Activated B cell treated with CpG ODN at 0.5 μM for 24 hours (primary cell): ENCODE measurements at regions not wholly inside any gene's neighbourhood (a gene's known extent, or its start where the extent isn't known, plus 50 kb on each side); places are given as distances from the start of the nearest gene placed in this dataset.

Experiments
- ATAC-seq: fragments of 200-7000 bp; cut with Tn5 transposase; one replicate; pipeline ENCODE4 v1.10.0; 2021; ENCODE audit warnings: low read depth, mild to moderate bottlenecking, moderate library complexity
- CTCF ChIA-PET: fragments of 350-600 bp; sonication (Branson Sonifier 250); formaldehyde crosslinking; loops from one replicate; lab custom pipeline; 2021; ENCODE audit warnings: antibody characterized with exemption; lab: Charles Lee
- POLR2A ChIA-PET: fragments of 350-600 bp; sonication (Branson Sonifier 250); formaldehyde crosslinking; loops from one replicate; lab custom pipeline; 2021; ENCODE audit warnings: antibody characterized with exemption; lab: Charles Lee
- DNase-seq: peaks from one replicate; pipeline ENCODE4 v3.0.0; 2022
- H3K27ac Mint-ChIP-seq: one replicate; pipeline ENCODE4 v1.8.0; 2020; ENCODE audit warnings: mixed read lengths
- H3K27me3 Mint-ChIP-seq: one replicate; pipeline ENCODE4 v1.8.0; 2021; ENCODE audit warnings: mixed read lengths
- H3K36me3 Mint-ChIP-seq: one replicate; pipeline ENCODE4 v1.8.0; 2021; ENCODE audit warnings: low read depth, mixed read lengths
- H3K4me1 Mint-ChIP-seq: one replicate; pipeline ENCODE4 v1.8.0; 2021; ENCODE audit warnings: mixed read lengths
- H3K4me3 Mint-ChIP-seq: one replicate; pipeline ENCODE4 v1.8.0; 2020; ENCODE audit warnings: mild to moderate bottlenecking, mixed read lengths
- H3K9me3 Mint-ChIP-seq: one replicate; pipeline ENCODE4 v1.8.0; 2020; ENCODE audit warnings: mixed read lengths
- intact Hi-C: fragments of 100-400 bp; cut with micrococcal nuclease; formaldehyde crosslinking; loops from one replicate; pipeline ENCODE4 v1.15.1; 2024
- TF ChIP-seq, protein P1 (sequence below): fragments of 200-600 bp; IDR thresholded peaks from one replicate; pipeline ENCODE4 v1.8.0; 2022; ENCODE audit warnings: antibody characterized with exemption, mild to moderate bottlenecking

DNA sequence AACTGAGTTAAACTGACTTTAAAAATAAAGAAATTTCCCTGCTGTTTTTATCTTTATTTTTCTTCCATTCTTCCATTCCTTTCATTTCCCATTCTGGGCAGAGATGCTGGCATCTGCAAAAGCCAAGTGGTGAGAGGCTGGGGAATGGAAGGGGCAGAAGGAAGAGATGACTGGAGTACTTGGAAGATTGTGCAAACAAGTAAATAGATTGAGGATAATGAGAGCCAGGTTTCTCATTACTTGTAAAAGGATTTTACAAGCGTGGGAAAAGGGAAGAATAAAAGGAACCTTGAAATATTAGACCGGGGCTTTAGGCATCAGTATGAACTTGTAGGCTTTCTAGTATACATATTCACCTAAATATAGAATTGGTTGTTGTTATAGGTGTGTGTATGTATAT, 341.2 kb downstream of the CAAP1 start:
- TF ChIP-seq, protein P1, sequence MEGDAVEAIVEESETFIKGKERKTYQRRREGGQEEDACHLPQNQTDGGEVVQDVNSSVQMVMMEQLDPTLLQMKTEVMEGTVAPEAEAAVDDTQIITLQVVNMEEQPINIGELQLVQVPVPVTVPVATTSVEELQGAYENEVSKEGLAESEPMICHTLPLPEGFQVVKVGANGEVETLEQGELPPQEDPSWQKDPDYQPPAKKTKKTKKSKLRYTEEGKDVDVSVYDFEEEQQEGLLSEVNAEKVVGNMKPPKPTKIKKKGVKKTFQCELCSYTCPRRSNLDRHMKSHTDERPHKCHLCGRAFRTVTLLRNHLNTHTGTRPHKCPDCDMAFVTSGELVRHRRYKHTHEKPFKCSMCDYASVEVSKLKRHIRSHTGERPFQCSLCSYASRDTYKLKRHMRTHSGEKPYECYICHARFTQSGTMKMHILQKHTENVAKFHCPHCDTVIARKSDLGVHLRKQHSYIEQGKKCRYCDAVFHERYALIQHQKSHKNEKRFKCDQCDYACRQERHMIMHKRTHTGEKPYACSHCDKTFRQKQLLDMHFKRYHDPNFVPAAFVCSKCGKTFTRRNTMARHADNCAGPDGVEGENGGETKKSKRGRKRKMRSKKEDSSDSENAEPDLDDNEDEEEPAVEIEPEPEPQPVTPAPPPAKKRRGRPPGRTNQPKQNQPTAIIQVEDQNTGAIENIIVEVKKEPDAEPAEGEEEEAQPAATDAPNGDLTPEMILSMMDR = no peak
- intact Hi-C loops = no loop called here
- no peaks in the 10 kb centered on the region for H3K36me3 Mint-ChIP-seq
- H3K27me3 Mint-ChIP-seq = no peaks in the 10 kb centered on the region
- ATAC-seq = no peak
- ChIA-PET CTCF (no interaction called here), POLR2A (no interaction called here)
- no peaks in the 10 kb centered on the region for H3K4me1 Mint-ChIP-seq
- H3K27ac Mint-ChIP-seq = no peak overlapping the region
- H3K9me3 Mint-ChIP-seq = peaks cover 5% of the 10 kb centered on the region
- no peak for DNase-seq
- H3K4me3 Mint-ChIP-seq = no peak overlapping the region

- no peak overlapping the region for H3K4me3 Mint-ChIP-seq
- intact Hi-C loops = no loop called here
These were observed 343.8 kb downstream of the CAAP1 start for GRCh38 chr9:26548781-26549290.

DNA sequence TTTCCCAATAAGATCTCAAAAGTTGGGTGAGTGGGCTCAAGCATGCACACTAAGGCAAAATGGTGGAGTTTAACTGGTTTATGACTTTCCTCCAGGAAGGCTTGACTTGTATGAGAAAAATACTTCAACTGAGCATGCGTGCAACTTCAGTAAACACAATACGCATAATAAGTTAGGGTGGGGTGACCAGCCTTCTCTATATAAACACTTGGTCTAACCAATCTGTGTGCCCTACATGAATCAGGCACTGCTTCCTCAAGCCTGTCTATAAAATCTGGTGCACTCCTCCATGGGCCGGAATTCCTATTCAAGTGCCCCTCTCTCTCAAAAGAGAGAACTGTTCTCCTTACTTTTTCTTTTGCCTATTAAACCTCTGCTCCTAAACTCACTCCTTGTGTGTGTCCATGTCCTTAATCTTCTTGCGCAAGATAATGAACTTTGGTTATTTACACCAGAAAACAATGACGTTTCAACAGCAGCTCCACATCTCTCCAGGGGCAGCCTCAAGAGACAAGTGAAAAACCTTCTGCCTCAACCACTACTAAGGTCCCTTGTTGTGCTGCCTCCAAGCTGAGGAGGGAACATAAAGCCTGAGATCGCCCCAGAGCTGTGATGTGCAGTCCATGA, 352.6 kb downstream of the CAAP1 start:
- ATAC-seq (no peak), DNase-seq (no peak)
- Mint-ChIP-seq H3K27me3 (no peaks in the 10 kb centered on the region), H3K36me3 (no peaks in the 10 kb centered on the region), H3K9me3 (peaks cover 10% of the 10 kb centered on the region), H3K4me1 (no peaks in the 10 kb centered on the region), H3K27ac (no peak overlapping the region), H3K4me3 (no peak overlapping the region)
- ChIA-PET CTCF (no interaction called here), POLR2A (no interaction called here)
- TF ChIP-seq, protein P1 = no peak
- intact Hi-C loops = no loop called here

More at GRCh38 chr9:26548781-26549290, 343.8 kb downstream of the CAAP1 start:
- POLR2A ChIA-PET = no interaction called here
- Mint-ChIP-seq H3K36me3 (no peaks in the 10 kb centered on the region), H3K27ac (no peak overlapping the region), H3K4me1 (no peaks in the 10 kb centered on the region), H3K27me3 (no peaks in the 10 kb centered on the region), H3K9me3 (peaks cover 10% of the 10 kb centered on the region)
- CTCF ChIA-PET = no interaction called here
- TF ChIP-seq, protein P1 = no peak
- ATAC-seq (no peak), DNase-seq (no peak)

DNA sequence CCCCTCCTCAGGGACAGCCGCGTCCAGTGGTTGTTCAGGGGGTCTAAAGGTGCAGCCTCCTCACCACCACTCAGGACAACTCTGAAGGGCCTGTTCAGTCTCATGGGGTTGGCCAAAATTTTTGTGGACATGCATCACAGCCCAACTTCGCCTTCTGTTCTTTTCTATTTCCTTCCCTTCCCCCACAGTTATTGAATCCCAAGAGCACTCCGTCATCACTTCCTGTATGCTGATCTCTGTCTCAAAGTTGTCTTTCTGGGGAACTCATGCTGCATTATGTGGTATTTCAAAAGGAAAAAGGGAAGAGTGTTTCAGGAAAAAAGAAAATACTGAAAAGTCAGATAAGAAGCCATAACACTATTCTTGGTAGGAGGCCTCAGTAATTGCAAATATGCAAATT, 355.4 kb downstream of the CAAP1 start:
- H3K36me3 Mint-ChIP-seq = no peaks in the 10 kb centered on the region
- no peak overlapping the region for H3K27ac Mint-ChIP-seq
- TF ChIP-seq, protein P1 = no peak
- H3K4me3 Mint-ChIP-seq = no peak overlapping the region
- ATAC-seq (no peak), DNase-seq (no peak)
- intact Hi-C loops = no loop called here
- H3K9me3 Mint-ChIP-seq = peaks cover 3% of the 10 kb centered on the region
- H3K4me1 Mint-ChIP-seq = no peaks in the 10 kb centered on the region
- H3K27me3 Mint-ChIP-seq = no peaks in the 10 kb centered on the region
- POLR2A ChIA-PET = no interaction called here
- CTCF ChIA-PET = no interaction called here

DNA sequence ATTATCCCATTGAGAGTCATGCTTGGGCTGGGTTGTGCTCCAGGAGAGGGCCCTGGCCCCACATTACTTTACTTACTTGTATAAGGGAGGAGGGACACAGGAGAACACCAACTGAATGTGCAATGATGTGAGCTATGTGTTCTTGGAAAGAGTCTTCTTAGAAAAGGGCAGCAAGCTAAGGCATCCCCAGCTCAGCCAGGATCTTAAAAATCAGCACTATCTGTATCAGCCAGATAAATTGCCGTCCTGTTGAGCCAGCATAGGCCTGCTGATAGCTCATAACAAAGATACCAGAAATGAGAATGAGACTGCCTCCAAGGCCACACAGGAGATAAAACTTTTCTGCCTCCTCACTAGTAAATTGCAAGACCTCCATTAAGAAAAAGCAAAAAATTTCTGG, 357.5 kb downstream of the CAAP1 start:
- H3K9me3 Mint-ChIP-seq = no peaks in the 10 kb centered on the region
- TF ChIP-seq, protein P1 = no peak
- intact Hi-C loops = no loop called here
- no peaks in the 10 kb centered on the region for H3K4me1 Mint-ChIP-seq
- no peaks in the 10 kb centered on the region for H3K36me3 Mint-ChIP-seq
- no peak for DNase-seq
- POLR2A ChIA-PET = no interaction called here
- no peak overlapping the region for H3K27ac Mint-ChIP-seq
- no peaks in the 10 kb centered on the region for H3K27me3 Mint-ChIP-seq
- no peak for ATAC-seq
- CTCF ChIA-PET = no interaction called here
- H3K4me3 Mint-ChIP-seq = no peak overlapping the region
